ENCODE measurements at regions not wholly inside any gene's neighbourhood (a gene's known extent, or its start where the extent isn't known, plus 50 kb on each side); places are given as distances from the start of the nearest gene placed in this dataset.

DNA sequence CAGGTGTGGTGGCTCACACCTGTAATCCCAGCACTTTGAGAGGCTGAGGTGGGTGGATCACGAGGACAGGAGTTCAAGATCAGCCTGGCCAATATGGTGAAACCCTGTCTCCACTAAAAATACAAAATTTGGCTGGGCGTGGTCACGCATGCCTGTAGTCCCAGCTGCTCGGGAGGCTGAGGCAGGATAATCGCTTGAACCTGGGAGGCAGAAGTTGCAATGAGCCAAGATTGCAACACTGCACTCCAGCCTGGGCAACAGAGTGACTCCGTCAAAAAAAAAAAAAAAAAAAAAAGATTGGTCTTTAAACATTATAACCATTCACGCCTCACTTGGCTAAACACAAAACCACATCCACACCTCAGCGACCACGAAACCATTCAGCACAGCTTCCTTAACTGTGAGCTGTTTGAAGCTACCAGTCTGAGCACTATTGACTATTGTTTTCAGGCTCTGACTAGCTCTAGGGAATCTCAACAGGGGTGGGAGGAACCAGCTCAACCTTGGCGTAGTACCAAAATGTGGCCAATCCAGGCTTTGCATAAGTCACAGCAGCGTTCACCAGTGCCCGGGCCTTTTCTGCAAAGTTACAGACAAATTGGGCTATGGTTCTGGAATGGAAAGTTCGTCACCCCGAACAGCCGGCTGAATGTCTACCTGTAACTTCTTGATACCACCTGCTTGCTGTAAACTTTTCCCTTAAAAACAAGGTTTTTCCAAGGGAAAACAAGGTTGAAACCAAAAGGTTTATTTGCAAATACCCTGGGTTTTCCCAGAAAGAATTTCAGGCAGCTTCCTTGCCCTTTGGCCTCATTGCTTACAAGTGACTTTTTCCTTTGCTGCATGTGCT is 73.6 kb upstream of the DHX15 start:
- POLR2A ChIA-PET, result no interaction called here
- FAIRE-seq, result peak; percentile 57
- Histone ChIP-seq H3K79me2 (ENCODE audit: control insufficient read depth, insufficient read depth, low read length) (no peaks in the 10 kb centered on the region), H3K9me3 (replicated peaks; ENCODE audit: control insufficient read depth, insufficient read depth, low read length) (no peaks in the 10 kb centered on the region), H4K20me1 (replicated peaks; ENCODE audit: control insufficient read depth, extremely low read depth, insufficient read depth, low read length) (no peaks in the 10 kb centered on the region), H3K4me1 (ENCODE audit: control insufficient read depth, extremely low read depth, insufficient read depth, low read length) (no peaks in the 10 kb centered on the region), H2AFZ (ENCODE audit: low read depth, low read length) (no peak overlapping the region), H3K36me3 (ENCODE audit: control insufficient read depth in 2 of 2, extremely low read depth in 1 of 2, insufficient read depth in 2 of 2, low read length in 2 of 2) (no peaks in the 10 kb centered on the region), H3K9ac (replicated peaks; ENCODE audit: extremely low read depth, insufficient read depth, low read length) (no peak overlapping the region), H3K27ac (ENCODE audit: insufficient read depth, low read depth, low read length) (no peak overlapping the region), H3K9me1 (replicated peaks; ENCODE audit: control insufficient read depth, extremely low read depth, insufficient read depth, low read length) (no peaks in the 10 kb centered on the region), H3K27me3 (ENCODE audit: control insufficient read depth in 2 of 2, insufficient read depth in 2 of 2, low read length in 2 of 2) (peaks cover 0 to 6% of the 10 kb centered on the region in 2 experiments), H3K4me3 (replicated peaks in 1 of 3; ENCODE audit: insufficient read depth in 1 of 3, low read depth in 1 of 3, low read length in 3 of 3) (no peak overlapping the region), H3K4me2 (ENCODE audit: insufficient read depth, low read length) (no peak overlapping the region)
- CTCF ChIA-PET, result interaction anchor here (0.7 kb wide), 1 partner anchor 169 kb away, joined by 3 read pairs; no protein-coding TSS in a partner anchor
- intact Hi-C loops (cut with micrococcal nuclease) (no loop called here), dilution Hi-C loops (cut with MboI; ENCODE audit: extremely low pct_ligation_motif_present, low sequenced_read_pairs) (no loop called here)
- no TSS peak for BruUV-seq (replicated peaks)
- TF ChIP-seq GATA2 (IDR thresholded peaks at IDR 0.05; ENCODE audit: insufficient read depth, insufficient read length, low read depth, low read length) (no peak), MYC (IDR thresholded peaks at IDR 0.05; ENCODE audit: low read depth, low read length) (no peak), CTCF (IDR thresholded peaks at IDR 0.05; ENCODE audit: extremely low read depth in 1 of 2, insufficient read depth in 1 of 2, low read depth in 1 of 2, low read length in 2 of 2) (no peak), FOS (IDR thresholded peaks at IDR 0.05; ENCODE audit: borderline replicate concordance, insufficient read depth, low read length) (no peak), MAX (IDR thresholded peaks at IDR 0.05; ENCODE audit: insufficient read depth, insufficient read length) (no peak), POLR2AphosphoS5 (IDR thresholded peaks at IDR 0.05; ENCODE audit: insufficient read depth, low read depth, low read length) (no peak), EZH2 (IDR thresholded peaks at IDR 0.05; ENCODE audit: borderline replicate concordance, low read depth, low read length, severe bottlenecking) (no peak), JUN (IDR thresholded peaks at IDR 0.05; ENCODE audit: borderline replicate concordance, insufficient read depth, insufficient read length, low read depth) (no peak), POLR2A (IDR thresholded peaks at IDR 0.05; ENCODE audit: low read depth, low read length) (no peak)
- DNase-seq (ENCODE audit: low read depth, low spot score), result no peak

Data from endothelial cell of umbilical vein (primary cell).